Stimulated activated CD4-positive, alpha-beta T cell treated with anti-CD3 and anti-CD28 coated beads, Interleukin-2, amount 100 ng/mL, for 48 hours (primary cell): ENCODE measurements at regions not wholly inside any gene's neighbourhood (a gene's known extent, or its start where the extent isn't known, plus 50 kb on each side); places are given as distances from the start of the nearest gene placed in this dataset.

Experiments
- DNase-seq, 2 donors: peaks; one replicate each; pipeline ENCODE4 v3.0.0-alpha.2; 2020

DNA sequence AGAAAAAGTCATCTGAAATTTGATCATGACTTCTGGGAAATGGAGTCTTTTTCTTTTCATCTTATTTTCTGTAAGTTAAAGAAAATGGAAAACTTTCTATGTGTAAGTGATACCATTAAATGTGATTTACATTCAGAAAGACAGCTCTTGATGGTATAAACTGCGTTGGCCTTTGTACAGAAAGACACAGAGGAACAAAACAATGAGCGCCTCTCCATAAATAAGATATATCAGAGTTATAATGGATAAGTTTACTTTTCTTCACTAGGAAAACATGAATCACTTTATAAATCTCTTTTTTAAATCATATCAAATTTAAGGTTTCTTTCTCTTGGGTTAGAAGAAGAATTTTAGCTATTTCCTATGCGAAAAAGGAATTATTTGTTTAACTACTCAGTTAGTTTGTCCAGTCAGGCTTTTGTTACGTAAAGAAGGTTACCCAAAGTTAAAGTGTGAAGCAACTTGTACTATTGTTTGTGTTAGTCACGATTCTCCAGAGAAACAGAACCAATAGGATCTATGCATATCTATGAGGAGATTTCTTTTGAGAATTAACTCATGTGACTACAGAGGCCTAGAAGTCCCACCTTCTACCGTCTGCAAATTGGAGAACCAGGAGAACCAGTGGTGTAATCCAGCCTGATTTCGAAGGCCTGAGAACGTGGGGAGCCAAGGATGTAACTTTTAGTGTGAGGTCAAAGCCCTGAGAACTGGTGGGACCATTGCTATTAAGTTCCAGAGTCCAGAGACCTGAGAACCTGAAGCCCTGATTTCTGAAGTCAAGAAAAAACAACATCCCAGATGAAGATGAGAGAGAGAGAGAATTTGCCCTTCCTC lies 295.4 kb upstream of the KCNJ16 start:
- DNase-seq, result no peak

DNA sequence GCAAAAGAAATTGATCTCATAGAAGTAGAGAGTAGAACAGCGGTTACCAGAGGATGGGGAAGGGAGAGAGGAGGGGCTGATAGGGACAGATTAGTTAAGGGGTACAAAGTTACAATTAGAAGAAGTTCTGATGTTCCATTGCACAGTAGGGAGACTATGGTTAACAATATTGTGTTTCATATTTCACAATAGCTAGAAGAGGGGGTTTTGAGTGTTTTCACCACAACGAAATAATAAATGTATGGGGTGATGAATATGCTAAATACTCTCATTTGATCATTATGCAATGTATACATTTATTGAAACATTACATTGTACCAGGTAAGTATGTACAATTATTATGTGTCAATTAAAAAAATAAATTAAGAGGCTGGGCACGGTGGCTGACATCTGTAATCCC lies 291.2 kb upstream of the KCNJ16 start:
- DNase-seq, result no peak

DNA sequence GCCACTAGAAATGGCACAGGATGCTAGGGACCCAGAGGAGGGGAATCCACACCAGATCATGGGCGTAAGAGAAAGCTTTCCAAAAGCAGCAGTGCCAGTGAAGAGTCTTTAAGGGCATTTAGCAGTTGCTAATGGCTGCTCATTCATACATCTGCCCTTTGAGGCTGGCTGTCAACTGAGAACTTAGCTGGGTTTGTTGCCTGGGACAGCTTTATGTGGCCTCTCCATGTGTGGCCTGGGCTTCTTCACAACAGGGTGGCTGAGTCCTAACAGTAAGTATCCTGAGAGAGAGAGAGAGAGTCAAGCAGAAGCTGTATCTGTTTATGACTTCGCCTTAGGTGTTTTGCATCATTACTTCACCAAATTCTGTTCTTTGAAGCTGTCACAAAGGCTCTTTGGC lies 286.1 kb upstream of the KCNJ16 start:
- DNase-seq, result no peak

DNA sequence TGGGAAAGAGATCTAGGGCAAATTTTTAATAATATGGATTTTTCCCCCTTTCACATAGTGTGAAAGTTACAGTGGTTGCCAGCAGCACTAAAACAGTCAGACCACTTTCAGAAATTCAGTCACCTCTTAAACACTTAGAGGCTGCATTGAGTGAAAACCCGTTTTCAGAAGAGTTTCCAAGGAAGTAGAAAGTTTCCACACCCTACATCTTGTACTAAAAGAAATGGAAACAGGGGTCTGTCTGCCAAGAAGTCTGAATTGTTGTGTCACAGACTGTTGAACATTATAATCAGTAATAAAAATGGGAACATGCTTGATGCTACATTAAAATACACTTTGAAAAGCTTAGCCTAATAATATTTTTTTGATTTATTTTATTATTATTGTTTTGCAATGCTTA lies 278.9 kb upstream of the KCNJ16 start:
- DNase-seq, result no peak

DNA sequence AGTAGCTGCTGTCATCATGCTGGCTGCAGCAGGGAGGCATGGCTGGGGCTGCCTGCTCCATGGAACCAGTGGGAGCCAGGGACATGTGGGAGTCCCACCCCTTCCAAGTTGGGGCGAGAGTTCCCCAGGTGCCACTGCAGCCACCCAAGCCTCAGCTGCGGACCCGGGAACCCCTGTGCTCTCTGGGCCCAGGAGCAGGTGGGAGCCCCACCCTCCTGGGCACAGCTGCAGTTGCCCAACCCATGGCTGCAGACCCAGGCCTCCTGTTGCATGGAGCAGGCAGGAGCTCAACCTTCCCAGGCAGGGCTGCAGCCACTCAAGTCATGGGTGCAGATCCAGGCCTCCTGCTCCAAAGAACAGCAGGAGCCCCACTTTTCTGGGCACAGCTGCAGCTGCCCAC lies 274.2 kb upstream of the KCNJ16 start:
- no peak for DNase-seq

- no peak for DNase-seq
These were observed 273.7 kb upstream of the KCNJ16 start for GRCh38 chr17:69801368-69801767.

GRCh38 chr17:69802045-69802740 lies 272.8 kb upstream of the KCNJ16 start:
- no peak for DNase-seq

- DNase-seq, result no peak
These were observed 265.7 kb upstream of the KCNJ16 start for GRCh38 chr17:69809331-69809730.

DNA sequence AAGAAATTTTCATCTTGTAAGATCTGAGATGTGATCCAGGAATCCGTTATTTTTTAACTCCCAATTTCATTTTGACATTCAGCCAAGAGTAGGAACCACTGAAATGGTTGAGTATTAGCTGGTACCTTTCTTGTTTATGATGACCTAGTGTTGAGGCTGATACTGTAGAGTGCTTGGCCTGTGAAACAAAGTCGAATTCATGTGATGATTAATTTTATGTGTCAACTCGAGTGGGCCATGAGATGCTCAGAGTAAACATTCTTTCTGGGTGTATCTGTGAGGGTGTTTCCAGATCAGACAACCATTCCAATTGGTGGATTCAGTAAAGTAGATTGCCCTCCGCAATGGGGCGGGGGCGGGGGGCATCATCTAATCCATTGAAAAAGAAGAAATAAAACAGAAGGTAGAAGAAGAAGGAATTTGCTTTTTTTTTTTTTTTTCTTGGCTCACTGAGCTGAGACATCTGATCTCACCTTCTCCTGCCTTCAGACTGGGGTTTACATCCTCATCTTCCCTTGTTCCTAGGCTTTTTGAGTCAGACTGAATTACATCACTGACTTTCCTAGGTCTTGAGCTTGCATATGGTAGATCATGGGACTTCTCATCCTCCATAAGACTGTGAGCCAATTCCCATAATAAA lies 264.6 kb upstream of the KCNJ16 start:
- no peak for DNase-seq

GRCh38 chr17:69812240-69812837 lies 262.7 kb upstream of the KCNJ16 start:
- DNase-seq, result no peak

DNA sequence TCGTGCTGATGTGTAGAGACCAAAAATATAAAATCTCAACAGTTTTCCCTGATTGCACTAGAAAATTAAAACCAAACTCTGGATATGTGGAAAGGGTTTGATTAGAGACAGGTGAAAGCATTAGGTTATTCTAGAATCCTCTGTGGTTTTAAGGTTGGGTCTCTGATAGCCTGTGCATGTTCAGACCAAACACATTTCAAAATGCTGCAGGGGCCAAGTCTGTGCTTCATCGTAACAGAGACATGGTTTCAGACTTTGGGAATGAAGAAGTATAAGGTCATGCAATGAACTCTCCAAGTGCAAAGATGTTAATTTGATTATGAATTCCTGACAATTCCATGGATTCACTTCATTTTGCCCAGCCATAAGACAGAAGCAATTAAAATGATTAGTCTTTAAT lies 261.0 kb upstream of the KCNJ16 start:
- DNase-seq, result no peak

- no peak for DNase-seq
These were observed 259.6 kb upstream of the KCNJ16 start for GRCh38 chr17:69815406-69815805.

DNA sequence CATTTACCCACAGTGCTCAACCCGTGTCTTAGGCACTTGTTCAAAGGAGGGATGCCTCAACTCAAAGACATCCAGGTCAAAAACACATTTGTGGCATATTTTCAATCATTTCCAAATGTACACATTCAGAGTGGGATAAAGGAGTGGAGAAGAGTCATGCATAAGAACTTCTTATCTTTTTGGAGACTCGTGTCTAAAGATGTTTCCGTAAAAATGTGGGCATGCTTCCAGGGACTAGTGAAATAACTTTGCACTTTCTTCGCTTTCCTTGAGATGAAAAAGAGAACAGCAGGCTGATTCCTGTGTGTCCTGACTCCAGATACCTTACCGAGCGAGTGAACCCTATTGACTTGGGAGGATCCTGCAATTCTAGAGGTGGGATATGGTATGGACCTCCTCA lies 256.6 kb upstream of the KCNJ16 start:
- no peak for DNase-seq

DNA sequence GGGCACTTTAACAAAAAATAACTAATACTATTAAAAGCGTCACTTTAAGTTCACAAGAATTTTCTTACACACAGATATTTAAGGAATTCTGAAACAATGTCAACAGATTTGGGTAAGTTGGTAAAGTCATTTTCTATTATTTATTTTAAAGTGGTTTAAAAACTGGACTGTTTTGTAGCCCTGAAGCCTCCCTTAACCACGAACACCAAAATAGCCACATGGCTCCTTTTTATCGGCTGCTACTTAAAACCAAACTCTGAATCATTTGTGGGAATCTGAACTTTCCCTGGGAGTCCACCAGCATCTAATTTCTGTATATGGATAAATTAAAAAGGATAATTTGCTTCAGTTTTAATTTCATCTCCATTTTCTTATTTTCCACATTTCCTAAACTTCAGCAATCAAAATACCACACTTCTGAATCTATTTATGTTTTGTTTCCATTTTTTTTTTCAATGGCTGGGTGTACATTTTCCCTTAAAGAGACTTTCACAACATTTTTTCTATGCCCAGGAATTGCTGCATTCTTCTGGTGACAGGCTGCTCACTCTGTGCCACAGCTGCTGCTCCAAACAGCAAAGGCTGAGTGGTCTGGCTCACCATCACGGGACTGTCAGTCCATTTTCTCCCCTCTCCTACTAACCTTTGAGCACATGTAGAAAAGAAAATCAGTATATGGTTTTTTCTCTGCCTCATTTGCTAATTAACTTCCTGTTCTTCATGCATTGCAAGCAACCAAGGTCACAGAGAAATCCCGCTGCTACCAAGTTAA lies 255.5 kb upstream of the KCNJ16 start:
- DNase-seq, result no peak

DNA sequence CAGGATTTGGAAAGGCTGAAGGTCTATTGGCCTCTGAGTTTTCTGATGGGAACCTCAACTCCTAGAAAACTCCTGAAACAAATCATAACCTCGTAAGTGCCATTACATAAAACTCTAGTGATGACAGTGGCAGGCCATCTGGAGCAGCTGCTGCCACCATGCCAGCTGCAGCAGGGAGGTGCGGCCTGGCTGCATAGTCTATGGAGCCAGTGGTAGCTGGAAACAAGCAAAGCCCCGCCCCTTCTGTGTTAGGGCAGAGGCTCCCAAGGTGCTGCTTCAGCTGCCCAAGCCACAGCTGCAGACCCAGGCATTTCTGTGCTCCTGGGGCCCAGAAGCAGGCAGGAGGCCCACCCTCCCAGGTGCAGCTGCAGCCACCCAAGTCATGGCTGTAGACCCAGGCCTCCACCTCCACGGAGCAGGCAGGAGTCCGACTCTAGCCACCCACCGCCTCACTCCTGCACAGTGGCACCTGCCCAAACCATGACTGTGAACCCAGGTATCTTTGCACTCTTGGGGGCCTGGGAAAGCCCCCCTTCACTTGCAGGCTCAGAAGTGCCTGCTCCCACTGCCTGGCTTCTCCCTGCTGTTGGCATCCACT lies 254.1 kb upstream of the KCNJ16 start:
- DNase-seq, result no peak

DNA sequence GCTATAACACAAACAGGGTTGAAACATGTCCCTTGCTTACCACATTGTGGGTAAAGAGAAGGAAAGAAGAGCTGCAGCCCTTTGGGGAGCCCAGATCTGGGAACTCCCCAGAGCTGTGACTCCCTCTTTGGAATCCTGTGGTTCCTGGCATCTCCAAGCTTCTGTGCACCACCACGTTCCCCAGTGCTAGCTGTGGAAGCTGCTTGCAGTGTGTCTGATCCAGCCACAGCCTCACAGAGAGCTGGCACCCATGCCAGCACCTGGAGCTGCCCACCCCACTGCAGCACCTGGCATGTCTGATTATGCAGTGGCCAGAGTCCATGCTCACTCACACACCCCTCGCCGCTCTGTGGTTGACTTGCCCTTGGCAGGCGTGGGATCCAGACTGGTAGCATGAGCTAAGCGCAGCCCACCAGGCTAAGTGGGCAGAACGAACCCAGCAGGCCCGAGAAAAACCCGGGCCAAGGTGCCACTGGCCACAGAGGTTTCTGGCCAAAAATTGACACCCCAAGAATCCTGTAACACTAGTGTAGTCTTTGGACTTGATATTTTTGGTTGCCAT lies 252.6 kb upstream of the KCNJ16 start:
- DNase-seq, result no peak

- DNase-seq, result no peak
These were observed 246.9 kb upstream of the KCNJ16 start for GRCh38 chr17:69828087-69828486.

- DNase-seq, result no peak
These were observed 240.5 kb upstream of the KCNJ16 start for GRCh38 chr17:69834494-69834893.

- no peak for DNase-seq
These were observed 223.3 kb upstream of the KCNJ16 start for GRCh38 chr17:69851736-69852135.

DNA sequence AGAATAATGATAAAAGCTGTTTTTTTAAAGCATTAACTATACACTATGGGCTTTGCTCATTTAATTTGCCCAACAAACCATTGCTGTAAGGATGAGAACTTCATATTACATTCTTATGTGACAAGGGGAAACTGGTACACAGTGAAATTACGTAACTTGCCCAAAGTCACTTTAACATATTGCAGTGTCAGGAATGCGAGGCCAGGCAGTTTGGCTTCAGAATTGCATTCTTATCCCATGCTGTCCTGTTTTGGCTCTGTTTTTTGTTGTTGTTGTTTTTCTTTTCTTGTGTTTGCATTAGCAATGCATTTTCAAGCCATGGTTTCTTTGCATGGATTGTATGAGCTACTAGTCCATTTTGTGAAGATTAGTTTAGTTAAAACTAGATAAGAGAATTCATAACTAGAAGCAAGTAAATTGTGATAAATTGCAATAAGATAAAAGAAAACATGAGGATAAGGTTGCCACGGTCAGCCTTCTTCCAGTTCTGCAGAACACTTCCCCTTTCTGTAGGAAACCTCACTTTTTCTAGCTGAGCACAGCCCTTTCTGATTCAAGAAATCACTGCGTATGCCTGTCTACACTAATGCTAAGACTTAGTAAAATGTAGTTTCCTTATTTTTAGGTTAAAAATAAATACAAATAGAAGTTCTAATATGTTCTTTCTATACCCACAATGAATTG lies 221.3 kb upstream of the KCNJ16 start:
- no peak for DNase-seq

DNA sequence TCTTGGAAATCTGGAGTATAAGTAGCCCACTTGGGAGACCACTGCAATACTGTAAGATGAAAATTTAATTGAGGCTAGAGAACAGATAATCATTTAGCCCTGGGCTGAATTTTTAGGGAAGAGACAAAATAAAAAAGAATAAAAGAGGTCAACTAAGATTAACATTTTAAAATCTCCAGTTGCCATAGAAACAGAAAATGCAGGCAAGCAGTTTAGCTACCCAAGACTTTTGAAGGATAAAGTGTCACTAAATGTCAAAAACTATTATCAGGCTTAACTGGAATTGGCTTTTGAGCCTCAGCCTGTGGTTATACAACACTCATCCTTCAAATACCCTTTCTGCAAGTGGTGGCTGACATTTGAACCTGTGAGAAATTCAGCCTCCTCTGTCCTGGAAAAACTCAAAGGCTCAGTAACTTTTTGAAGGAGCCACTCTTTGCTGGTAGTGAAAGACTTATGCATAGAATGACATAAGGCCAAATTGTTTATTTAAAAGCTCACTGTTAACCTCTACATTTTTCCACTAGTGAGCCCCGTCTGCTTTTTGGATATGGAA lies 220.7 kb upstream of the KCNJ16 start:
- DNase-seq, result no peak
